SU-DHL-6 (cell line): ENCODE measurements at regions not wholly inside any gene's neighbourhood (a gene's known extent, or its start where the extent isn't known, plus 50 kb on each side); places are given as distances from the start of the nearest gene placed in this dataset.

Experiments used
- CTCF ChIP-seq: fragments of 200-600 bp; sonication (generic); IDR thresholded peaks from one replicate; pipeline ENCODE4 v1.5.1; 2017; ENCODE audit warnings: antibody characterized with exemption, mild to moderate bottlenecking, low read length, moderate library complexity; ENCODE audit not compliant: insufficient read depth, poor library complexity, severe bottlenecking
- EZH2phosphoT487 ChIP-seq: fragments of 200-600 bp; sonication (generic), shearing (Covaris generic); conservative IDR thresholded peaks from 2 replicates; pipeline ENCODE4 v1.6.1; 2018; ENCODE audit warnings: mild to moderate bottlenecking, antibody characterized with exemption, low read length, moderate library complexity, mixed read lengths

- no peak for TF ChIP-seq CTCF
- TF ChIP-seq EZH2phosphoT487: no peak
These were observed 391.9 kb downstream of the LMO4 start for GRCh38 chr1:87720561-87720960.
